C4-2B (cell line): ENCODE measurements at regions not wholly inside any gene's neighbourhood (a gene's known extent, or its start where the extent isn't known, plus 50 kb on each side); places are given as distances from the start of the nearest gene placed in this dataset.

ENCODE experiments used
- CTCF ChIP-seq: fragments of 450-650 bp; conservative IDR thresholded peaks from 2 replicates; pipeline ENCODE4 v1.5.1; 2017; ENCODE audit warnings: mild to moderate bottlenecking
- ZFX ChIP-seq: fragments of 450-650 bp; IDR thresholded peaks from 2 replicates; pipeline ENCODE4 v1.6.1; 2017

DNA sequence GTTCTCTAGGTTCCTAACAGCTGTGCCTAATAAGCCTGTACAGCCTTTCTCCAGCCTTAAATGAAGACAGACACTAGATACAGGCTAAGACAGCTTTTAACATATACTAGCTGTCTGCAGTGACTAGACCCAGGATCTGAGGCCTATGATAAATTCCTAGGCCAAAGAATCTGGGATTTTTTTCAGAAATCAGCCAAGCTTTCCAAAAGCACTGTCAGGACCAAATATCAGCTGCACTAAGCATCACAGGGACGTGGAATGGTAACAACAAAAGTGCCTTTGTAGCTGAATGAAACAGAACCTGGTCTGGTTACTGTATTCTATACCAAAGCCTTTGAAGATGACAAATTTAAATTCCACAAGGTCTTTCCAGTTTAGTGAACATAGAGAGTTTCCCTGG is 77.9 kb upstream of the DOCK9 start:
- TF ChIP-seq CTCF (no peak), ZFX (no peak)
